HG03575 (cell line): ENCODE measurements at regions not wholly inside any gene's neighbourhood (a gene's known extent, or its start where the extent isn't known, plus 50 kb on each side); places are given as distances from the start of the nearest gene placed in this dataset.
"Not testable (repeated sequence)": the region's sequence is repeated elsewhere in the genome, so short reads cannot be mapped to it uniquely, and the experiment has no call there.

Experiments
- ATAC-seq: cut with Tn5 transposase; IDR thresholded peaks from one replicate; pipeline ENCODE4 v1.9.1; 2021; ENCODE audit not compliant: unreplicated experiment, insufficient number of reproducible peaks, low FRiP score; ENCODE audit errors: extremely low read depth

DNA sequence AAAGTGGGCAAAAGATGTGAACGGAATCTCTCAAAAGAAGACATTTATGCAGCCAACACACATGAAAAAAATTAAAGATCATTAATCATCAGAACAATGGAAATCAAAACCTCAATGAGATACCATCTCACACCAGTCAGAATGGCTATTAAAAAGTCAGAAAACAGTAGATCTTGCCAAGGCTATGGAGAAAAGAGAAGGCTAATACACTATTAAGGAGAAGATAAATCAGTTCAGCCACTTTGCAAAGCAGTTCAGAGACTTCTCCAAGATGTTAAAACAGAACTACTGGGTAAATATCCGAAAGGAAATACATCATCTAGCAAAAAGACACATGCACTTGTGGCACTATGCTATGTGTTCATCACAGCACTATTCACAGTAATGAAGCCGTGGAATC, 388.2 kb upstream of the LUZP2 start:
- ATAC-seq, result no peak

DNA sequence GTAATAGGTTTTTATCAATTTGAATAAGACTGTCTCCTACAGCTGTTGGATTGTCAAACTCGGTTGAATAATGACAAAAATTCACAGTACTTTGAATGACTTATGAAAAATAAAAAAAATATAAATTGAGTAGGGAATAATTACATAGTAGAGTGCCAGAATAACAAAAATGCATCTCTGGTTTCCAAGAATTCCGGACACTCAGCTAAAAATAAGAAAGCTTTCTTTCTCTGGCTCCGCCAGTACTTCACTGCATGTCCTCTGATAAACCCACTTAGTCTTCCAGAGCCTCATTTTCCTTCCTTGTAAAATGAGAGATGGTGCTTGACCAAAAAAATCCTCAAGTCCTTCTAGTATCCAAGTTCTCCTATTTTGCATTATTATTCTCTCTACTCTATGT, 374.6 kb upstream of the LUZP2 start:
- ATAC-seq, result no peak

DNA sequence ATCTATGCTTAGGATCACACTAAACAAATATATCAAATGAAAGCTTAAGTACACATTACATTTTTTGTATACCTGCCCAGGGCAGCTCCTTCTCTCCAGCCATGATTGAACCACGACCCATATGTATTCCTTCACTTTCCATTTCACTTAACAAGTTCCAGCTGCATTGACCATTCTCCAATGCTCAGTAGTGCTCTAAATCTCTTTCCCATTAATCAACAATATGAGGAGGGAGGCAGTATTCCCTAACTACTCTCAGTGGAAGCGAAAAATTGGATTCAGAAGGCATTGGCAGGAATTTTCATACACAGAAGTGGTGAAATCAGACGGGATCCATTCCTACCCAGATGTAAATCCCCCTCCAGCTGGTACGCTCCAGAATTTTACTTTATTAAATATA, 372.0 kb upstream of the LUZP2 start:
- ATAC-seq, result no peak

DNA sequence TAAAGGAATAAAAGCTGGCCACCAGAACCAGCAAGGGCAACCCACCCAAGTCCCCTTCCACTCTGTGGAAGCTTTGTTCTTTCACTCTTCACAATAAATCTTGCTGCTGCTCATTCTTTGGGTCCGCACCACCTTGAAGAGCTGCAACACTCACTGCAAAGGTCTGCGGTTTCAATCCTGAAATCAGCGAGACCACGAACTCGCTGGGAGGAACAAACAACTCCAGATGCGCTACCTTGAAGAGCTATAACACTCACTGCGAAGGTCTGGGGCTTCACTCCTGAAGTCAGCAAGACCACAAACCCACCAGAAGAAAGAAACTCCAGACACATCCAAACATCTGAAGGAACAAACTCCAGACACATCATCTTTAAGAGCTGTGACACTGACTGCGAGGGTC, 365.2 kb upstream of the LUZP2 start:
- no peak for ATAC-seq

DNA sequence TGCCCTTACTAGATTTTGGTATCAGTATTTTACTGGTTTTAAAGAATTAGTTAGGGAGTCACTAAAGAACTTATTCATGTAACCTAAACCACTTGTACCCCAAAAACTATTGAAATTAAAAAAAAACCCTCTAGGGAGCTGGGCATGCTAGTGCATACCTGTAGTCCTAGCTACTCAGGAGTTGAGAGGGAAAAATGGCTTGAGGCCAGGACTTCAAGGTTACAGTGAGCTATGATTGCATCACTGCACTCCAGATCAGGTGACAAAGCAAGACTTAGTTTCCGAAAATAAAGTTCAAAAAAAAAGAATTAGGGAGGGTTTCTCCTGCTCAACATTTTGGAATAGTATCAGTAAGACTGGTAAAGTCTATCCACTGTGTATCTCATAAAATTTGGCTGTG, 364.4 kb upstream of the LUZP2 start:
- ATAC-seq, result no peak

DNA sequence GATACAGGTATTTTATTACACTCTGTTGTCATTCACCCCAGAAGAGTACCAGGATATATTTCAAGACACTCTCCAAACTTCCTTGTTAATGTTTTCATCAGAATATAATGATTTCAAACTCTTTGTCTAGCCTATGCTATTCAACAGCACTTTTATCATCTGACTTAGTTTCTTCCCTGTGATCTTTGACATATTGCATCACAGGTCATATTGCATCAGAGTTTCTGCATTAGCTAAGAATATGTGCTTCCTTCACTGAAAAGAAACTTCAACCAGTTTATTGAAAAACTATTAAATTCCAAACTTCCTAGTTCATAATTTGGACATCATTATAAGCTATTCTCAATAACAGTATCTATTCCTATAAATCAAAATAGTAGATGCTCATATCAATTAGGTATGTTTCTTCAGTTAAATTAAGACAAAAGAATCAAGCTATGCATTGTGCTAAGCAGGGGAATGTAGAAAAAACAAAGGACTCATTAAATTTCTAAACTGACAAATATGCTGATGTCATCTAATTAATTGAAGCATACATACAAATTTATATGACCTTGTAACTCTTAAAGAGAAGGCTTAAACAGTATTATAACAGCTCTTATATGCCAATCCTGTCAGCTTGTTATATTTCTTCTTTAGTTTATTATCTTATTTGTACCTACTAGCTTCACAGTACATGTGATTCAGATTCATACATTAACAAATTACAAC, 361.8 kb upstream of the LUZP2 start:
- ATAC-seq, result no peak

DNA sequence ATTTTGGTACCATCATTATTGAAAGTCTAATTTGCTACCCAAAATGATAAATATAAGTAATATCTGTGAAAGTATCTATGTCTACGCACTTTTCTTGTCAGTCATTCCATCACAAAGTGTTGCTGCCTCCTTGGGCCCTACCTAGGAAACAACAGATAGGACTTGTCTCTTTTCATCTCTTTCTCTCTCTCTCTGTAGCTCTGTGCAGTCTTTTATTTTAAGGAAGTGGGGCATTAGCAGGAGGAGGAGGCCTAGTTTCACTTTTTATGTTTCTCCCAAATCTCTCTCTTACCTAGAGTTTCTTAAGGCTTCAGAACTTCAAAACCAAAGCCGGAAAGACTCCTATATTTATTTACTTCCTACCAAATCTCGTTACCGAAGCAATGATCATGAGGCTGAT, 354.8 kb upstream of the LUZP2 start:
- ATAC-seq, result no peak

DNA sequence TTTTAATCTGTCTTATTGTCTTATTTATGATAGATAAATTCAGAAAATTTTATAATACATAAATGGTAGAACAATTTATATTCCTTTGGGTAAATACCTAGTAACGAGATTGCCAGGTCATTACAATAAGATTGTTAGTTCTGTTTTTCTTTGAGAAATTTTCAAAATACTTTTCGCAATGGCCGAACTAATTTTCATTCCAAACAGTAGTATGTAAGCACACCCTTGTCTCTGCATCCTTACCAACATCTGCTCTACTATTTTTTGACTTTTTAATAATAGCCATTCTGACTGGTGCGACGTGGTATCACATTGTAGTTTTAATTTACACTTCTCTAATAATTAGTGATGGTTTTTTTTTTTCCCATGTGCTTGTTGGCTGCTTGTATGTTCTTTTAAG, 351.4 kb upstream of the LUZP2 start:
- no peak for ATAC-seq

DNA sequence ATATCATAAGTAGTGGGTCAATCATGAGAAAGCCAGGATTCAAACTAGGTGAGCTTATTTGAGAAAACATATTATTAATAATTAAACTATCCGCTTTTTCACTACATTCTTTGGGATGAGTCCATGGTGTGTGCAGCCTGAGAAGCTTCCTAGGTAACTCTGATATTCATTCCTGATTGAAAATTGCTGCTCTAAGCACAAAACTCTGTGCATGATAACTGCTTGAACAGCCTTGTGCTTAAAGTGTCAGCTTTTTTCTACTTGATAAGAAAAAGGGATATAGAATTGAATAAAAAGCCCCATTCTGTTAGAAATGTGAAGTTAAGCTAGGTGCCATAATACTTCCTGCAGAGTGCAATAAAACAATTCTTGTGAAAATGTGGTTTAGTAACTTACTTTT, 343.5 kb upstream of the LUZP2 start:
- no peak for ATAC-seq

DNA sequence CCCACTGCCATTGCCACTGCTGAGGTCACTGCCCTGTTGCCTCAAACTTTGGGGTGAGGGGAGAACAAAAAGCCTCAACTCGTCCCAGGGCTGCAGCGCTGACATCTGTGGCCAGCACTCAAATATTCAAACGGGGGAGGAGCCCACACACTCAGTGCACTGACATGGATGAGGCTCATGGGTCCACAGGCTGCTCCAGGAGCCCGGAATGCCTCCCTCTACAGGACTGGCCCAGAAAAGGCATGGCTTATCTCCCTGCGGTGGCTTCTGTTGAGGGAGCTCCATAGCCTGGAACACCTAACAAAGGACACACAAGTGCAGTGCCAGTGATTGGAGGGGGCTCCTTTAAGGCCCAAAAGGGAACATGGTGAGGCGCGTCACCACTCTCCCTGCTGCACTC, 341.1 kb upstream of the LUZP2 start:
- ATAC-seq, result no peak

DNA sequence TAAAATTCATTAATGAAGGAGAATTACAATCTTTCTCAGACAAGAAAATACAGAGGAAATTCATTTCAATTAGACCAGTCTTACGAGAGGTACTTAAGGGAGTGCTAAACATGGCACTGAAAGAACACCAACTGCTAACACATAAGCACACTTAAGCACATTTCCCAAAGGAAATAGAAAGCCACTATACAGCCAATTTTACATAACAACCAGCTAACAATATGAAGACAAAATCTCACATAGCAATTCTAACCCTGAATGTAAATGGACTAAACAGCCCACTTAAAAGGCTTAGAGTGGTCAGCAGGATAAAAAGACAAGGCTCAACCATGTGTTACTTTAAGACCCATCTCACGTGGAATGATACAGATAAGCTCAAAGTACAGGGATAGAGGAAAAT, 339.5 kb upstream of the LUZP2 start:
- ATAC-seq, result no peak

DNA sequence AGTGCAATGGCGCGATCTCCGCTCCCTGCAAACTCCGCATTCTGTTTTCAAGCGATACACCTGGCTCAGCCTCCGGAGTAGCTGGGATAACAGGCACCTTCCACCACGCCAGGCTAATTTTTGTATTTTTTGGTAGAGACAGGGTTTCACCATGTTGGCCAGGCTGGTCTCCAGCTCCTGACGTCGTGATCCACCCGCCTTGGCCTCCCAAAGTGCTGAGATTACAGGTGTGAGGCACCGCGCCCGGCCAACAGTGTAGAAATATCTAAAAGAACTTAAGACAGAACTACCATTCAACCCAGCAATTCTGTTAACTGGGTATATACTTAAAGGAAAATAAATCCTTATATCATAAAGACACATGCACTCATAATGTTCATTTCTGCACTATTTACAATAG, 335.3 kb upstream of the LUZP2 start:
- ATAC-seq, result no peak

DNA sequence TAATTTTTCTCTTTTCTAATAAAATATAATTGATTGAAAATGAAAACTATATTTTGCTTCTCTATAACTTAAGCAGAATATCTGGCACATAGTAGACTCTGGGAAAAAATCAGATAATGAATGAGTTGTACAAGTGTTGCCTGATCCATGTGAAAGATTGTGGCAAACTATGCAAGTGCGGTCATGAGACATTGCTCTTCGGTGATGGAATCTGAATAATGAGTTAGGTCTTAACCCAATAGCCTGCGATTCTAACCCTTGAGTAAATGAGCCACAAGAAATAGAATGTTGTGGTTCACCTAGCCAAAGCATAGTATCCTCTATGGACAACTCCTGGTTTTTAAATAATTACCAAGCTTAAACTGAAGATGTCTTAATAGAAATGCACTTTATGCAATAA, 333.7 kb upstream of the LUZP2 start:
- ATAC-seq, result no peak

DNA sequence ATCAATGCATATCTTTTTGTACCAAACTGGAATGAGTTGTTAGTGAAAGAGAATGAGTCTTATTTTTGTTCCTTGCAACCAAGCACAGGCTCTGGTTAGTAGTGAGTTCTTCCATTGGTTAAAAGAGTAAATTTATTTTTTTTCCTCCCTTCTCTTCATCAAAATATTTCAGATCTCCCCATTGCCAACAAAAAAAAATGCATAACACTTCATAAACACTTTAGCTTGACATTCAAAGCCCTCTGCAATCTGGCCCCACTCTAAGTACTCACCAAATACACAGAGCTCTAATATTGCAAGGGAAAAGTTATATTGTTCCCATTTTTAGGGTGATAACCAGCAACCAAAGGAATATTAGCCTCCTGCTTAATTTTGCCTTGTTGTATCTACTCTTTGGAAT, 333.0 kb upstream of the LUZP2 start:
- no peak for ATAC-seq

DNA sequence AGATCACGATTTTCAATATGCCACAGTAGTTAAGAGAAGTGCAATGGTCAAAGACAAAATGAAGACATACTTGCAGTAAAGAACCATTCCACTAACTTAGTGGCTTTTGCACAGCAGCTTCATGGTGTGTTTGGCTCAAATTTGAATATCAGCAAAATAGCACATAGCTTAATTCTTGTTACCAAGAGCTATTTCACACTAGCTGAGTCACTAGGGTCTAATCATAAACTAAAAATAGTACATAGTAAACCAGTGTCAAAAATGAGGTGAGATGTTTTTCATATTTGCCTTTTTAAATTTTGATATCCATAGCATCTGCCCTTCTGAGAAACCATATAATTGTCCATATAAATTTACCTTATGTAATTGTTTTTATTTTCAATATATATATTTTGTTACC, 325.0 kb upstream of the LUZP2 start:
- ATAC-seq, result no peak

DNA sequence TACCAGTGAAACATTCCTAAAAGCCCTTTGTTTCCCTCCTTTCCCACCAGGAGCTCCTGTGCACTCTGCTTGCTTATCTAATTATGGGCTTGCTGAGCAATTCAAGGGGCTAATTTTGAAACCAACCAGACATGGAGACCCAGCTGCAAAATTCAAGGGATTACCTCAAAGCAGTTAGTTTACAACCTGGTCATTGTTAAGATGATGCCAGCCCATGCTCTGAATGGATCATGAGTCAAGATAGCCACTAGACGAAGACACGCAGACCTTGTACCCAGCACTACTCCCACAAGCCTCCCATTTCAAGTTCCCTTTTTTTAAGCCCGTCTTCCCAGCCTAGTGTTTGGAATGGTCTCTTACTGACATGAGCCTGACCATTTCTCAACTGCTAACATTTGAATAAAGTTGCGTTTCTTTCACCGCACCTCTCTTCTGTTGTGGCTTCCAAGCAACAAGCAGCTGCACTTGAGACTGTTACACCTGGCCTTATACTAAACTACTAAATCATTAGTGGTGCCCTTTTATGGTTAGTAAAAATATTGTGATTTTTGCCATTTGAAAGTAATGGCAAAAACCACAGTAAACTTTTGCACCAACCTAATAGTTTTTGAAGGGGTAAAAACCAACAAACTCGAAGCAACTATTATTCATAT, 315.3 kb upstream of the LUZP2 start:
- no peak for ATAC-seq

DNA sequence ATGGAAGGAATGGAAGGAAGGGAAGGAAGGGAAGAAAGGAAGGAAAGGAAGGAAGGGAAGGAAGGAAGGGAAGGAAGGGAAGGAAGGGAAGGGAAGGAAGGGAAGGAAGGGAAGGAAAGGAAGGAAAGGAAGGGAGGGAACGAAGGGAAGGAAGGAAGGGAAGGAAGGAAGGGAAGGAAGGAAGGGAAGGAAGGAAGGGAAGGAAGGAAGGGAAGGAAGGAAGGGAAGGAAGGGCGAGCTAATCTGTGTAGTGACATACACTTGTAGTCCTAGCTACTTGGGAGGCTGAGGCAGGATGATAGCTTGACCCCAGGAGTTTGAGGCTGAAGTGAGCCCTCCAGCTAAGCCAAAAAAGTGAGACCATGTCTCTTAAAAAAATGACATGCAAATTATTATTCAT, 311.3 kb upstream of the LUZP2 start:
- not testable (repeated sequence) for ATAC-seq

DNA sequence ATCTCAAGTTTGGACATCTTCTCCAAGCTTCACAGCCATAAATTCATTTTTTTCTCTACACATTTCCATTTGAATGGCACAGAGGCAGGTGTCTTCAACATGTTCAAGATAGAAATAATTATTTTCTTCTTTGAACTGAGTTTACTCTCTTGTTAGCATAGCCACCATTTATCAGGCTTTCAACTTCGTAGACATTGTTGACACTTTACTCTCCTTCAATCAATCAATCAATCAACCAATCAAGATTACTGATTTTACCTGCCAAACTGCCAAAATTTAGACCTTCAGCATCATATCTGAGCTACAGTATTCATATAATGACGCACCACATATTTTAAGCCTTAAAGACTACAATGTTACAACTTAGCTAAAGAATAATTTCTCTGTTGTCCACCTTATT, 300.1 kb upstream of the LUZP2 start:
- ATAC-seq, result no peak

DNA sequence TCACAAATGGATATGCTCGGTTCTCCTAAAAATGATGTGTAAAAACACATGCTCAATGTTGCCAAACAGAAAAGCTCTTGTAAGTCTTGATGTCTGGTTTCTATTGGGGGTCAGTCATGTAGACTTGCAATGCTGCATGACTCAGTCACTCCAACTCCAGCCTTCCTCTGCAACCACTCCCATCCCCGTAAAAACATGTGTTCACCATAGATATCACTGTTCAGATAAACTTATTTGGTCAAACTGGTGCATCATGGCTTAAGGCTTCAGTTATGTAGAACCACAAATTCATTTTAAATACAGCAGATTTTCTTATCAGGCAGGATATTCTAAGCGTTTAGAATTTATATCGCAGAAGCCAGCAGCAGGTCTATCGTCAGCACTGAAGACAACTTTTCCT, 298.4 kb upstream of the LUZP2 start:
- ATAC-seq, result no peak

DNA sequence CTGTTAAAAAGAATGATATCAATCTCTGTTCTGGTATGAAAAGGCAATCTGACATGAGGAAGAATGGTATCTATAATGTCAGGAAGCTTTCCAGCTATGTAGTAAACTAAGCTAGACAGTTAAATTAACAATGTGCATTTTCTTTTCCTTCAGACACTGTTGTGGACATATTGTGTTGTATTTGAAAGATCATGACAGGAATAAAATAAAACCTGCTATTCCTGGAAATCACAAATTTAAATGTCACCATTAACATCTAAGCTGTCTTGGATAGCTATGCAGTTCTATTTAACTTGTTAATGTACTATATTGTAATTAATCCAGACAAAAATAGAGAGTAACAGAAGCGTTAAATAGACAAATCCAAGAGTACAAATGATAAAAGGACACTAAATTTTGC, 297.4 kb upstream of the LUZP2 start:
- ATAC-seq, result no peak

DNA sequence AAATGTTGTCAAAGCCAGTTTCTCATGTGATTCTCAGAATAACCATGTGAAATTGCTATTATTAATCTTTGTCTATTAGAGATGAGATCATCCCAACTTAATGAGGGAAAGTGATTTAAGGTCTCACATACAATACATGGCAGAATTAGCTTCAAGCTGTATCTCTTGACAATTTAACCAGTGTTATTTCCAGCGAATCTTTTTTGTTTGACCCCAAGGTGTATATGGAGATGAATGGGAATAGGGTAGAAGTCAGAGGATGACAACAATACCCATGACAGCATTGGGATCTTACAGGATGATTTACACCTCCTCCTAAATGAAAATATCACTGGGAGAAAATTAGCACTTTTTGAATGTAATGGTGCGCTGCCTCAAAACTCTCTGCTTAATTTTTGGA, 290.8 kb upstream of the LUZP2 start:
- ATAC-seq, result no peak
